SU-DHL-6 (cell line): ENCODE measurements at regions not wholly inside any gene's neighbourhood (a gene's known extent, or its start where the extent isn't known, plus 50 kb on each side); places are given as distances from the start of the nearest gene placed in this dataset.

Source experiments
- CTCF ChIP-seq: fragments of 200-600 bp; sonication (generic); IDR thresholded peaks from one replicate; pipeline ENCODE4 v1.5.1; 2017; ENCODE audit warnings: antibody characterized with exemption, mild to moderate bottlenecking, low read length, moderate library complexity; ENCODE audit not compliant: insufficient read depth, poor library complexity, severe bottlenecking
- EZH2phosphoT487 ChIP-seq: fragments of 200-600 bp; sonication (generic), shearing (Covaris generic); conservative IDR thresholded peaks from 2 replicates; pipeline ENCODE4 v1.6.1; 2018; ENCODE audit warnings: mild to moderate bottlenecking, antibody characterized with exemption, low read length, moderate library complexity, mixed read lengths

DNA sequence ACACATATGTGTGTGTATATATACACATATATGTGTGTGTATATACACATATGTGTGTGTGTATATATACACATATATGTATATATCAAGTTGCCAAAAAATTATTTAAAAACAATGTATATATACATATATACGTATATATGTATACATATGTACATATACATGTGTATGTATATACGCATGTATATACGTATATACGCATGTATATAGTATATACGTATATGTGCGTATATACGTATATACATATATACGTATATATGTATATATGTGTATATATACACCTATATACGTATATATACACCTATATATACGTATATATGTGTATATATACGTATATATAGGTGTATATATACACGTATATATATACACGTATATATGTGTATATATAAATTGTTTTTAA lies 57.0 kb upstream of the ZNF644 start:
- no peak for TF ChIP-seq CTCF
- no peak for TF ChIP-seq EZH2phosphoT487
